GM12878 (cell line): ENCODE measurements at regions not wholly inside any gene's neighbourhood (a gene's known extent, or its start where the extent isn't known, plus 50 kb on each side); places are given as distances from the start of the nearest gene placed in this dataset.

Source experiments
- ATAC-seq: fragments of 200-7000 bp; cut with Tn5 transposase; 3 replicates; pipeline ENCODE4 v1.9.1; 2020; ENCODE audit warnings: mild to moderate bottlenecking, moderate library complexity
- BruUV-seq: library from RNA; stranded (reverse); fragments of 400-500 nt; replicated peaks from 2 replicates; lab custom pipeline; 2021; lab: Mats Ljungman, UMichigan
- CTCF ChIA-PET: fragments of 300-600 bp; sonication (Branson Sonifier 250); formaldehyde crosslinking; extraction: SDS; loops from one replicate; lab custom pipeline; 2021; ENCODE audit warnings: inconsistent platforms; lab: Yijun Ruan, JAX
- POLR2A ChIA-PET: fragments of 350-600 bp; formaldehyde crosslinking; extraction: SDS; loops from one replicate; lab custom pipeline; 2021; ENCODE audit warnings: inconsistent platforms; lab: Charles Lee
- RAD21 ChIA-PET: fragments of 300-600 bp; sonication (Branson Sonifier 250); formaldehyde crosslinking; loops from one replicate; lab custom pipeline; 2023; ENCODE audit warnings: antibody characterized with exemption; ENCODE audit not compliant: unreplicated experiment; lab: Charles Lee
- SMC1A ChIA-PET: fragments of 300-600 bp; sonication (Branson Sonifier 250); formaldehyde crosslinking; loops from one replicate; lab custom pipeline; 2023; ENCODE audit not compliant: unreplicated experiment, uncharacterized antibody; lab: Charles Lee
- DNase-seq: peaks from one replicate; pipeline ENCODE4 v3.0.0-alpha.2; 2011; ENCODE audit warnings: low read depth, low spot score
- FAIRE-seq: peaks from 3 replicates; lab custom pipeline; 2011; peaks lifted over from hg19 to GRCh38; lab: Jason Lieb, UNC
- H2AFZ ChIP-seq: 2 replicates; pipeline ENCODE4 v1.6.0; 2011; ENCODE audit warnings: low read depth, low read length, control low read depth; ENCODE audit not compliant: control insufficient read depth
- H3K27ac ChIP-seq: 2 replicates; pipeline ENCODE4 v1.5.1; 2011; ENCODE audit warnings: control low read depth; ENCODE audit not compliant: control insufficient read depth, insufficient read depth
- H3K27me3 ChIP-seq, 2 experiments: replicated peaks in 1 of 2; 2 replicates each; pipeline versions ENCODE4 v1.6.0 to v1.6.1; 2011; ENCODE audit warnings: low read length in 1 of 2; ENCODE audit not compliant: control insufficient read depth in 2 of 2, insufficient read depth in 2 of 2
- H3K36me3 ChIP-seq, 2 experiments: 2 replicates each; pipeline ENCODE4 v1.5.1; 2011; ENCODE audit warnings: low read length in 1 of 2; ENCODE audit not compliant: control insufficient read depth in 2 of 2, insufficient read depth in 2 of 2
- H3K4me1 ChIP-seq: 2 replicates; pipeline ENCODE4 v1.6.1; 2011; ENCODE audit warnings: mild to moderate bottlenecking, low read length, moderate library complexity, mixed read lengths; ENCODE audit not compliant: control insufficient read depth, insufficient read depth
- H3K4me2 ChIP-seq: 2 replicates; pipeline ENCODE4 v1.6.0; 2011; ENCODE audit warnings: control low read depth; ENCODE audit not compliant: control insufficient read depth, insufficient read depth
- H3K4me3 ChIP-seq: fragments of 200-600 bp; sonication (generic); 2 replicates; pipeline ENCODE4 v1.5.1; 2016
- H3K79me2 ChIP-seq: 2 replicates; pipeline ENCODE4 v1.6.0; 2011; ENCODE audit warnings: low read length; ENCODE audit not compliant: control insufficient read depth, insufficient read depth
- H3K9ac ChIP-seq: 2 replicates; pipeline ENCODE4 v1.8.0; 2011; ENCODE audit warnings: low read length, control low read depth, mixed read lengths; ENCODE audit not compliant: control insufficient read depth, insufficient read depth
- H3K9me3 ChIP-seq: replicated peaks from 3 replicates; pipeline ENCODE4 v1.5.1; 2011; ENCODE audit warnings: mild to moderate bottlenecking, low read length; ENCODE audit not compliant: control insufficient read depth, insufficient read depth
- H4K20me1 ChIP-seq: 2 replicates; pipeline ENCODE4 v1.6.0; 2011; ENCODE audit not compliant: control insufficient read depth, insufficient read depth
- CUX1 ChIP-seq: IDR thresholded peaks from 2 replicates; pipeline ENCODE4 v1.6.1; 2012; ENCODE audit warnings: improper control_type of control experiment, low read depth, low read length; ENCODE audit not compliant: insufficient replicate concordance
- RCOR1 ChIP-seq: conservative IDR thresholded peaks from 2 replicates; pipeline ENCODE4 v1.6.1; 2012; ENCODE audit warnings: low read depth, low read length, improper control_type of control experiment
- ZNF217 ChIP-seq: fragments of 450-650 bp; IDR thresholded peaks from 2 replicates; pipeline ENCODE4 v1.6.1; 2017; ENCODE audit warnings: antibody characterized with exemption, mild to moderate bottlenecking
- WGBS: methylation state at CpG from one replicate; pipeline ENCODE4 v1.1.6; 2016; ENCODE audit warnings: low lambda C conversion rate; ENCODE audit not compliant: insufficient replicate concordance, insufficient coverage; ENCODE audit errors: missing lambda C conversion rate; 5-methylcytosine and 5-hydroxymethylcytosine counted together
- in situ Hi-C: fragments of 300-500 bp; cut with MboI; formaldehyde crosslinking; loops from 9 replicates; pipeline ENCODE4 v1.14.3; 2018; ENCODE audit warnings: mixed read lengths
- intact Hi-C: fragments of 100-400 bp; cut with micrococcal nuclease; formaldehyde crosslinking; loops from one replicate; pipeline ENCODE4 v1.14.2; 2022; ENCODE audit not compliant: unreplicated experiment

GRCh38 chr11:104663190-104664140 lies 234.8 kb downstream of the CASP12 start:
- DNase-seq (no peak), ATAC-seq (no peak), FAIRE-seq (no peak)
- Histone ChIP-seq H3K27ac (no peak overlapping the region), H3K79me2 (no peaks in the 10 kb centered on the region), H3K9me3 (no peaks in the 10 kb centered on the region), H4K20me1 (no peaks in the 10 kb centered on the region), H3K9ac (no peak overlapping the region), H3K36me3 (no peaks in the 10 kb centered on the region), H3K4me1 (no peaks in the 10 kb centered on the region), H3K4me2 (no peak overlapping the region), H3K4me3 (no peak overlapping the region), H3K27me3 (no peaks in the 10 kb centered on the region), H2AFZ (no peak overlapping the region)
- in situ Hi-C loops: no loop called here
- WGBS: 34% methylated on average over 4 of the region's 4 CpGs
- ChIA-PET POLR2A (no interaction called here), CTCF (no interaction called here), RAD21 (no interaction called here), SMC1A (no interaction called here)
- BruUV-seq: no TSS peak
- TF ChIP-seq RCOR1 (no peak), ZNF217 (no peak), CUX1 (no peak)
- intact Hi-C loops: no loop called here
